Neural cell (in vitro differentiated cells): ENCODE measurements at regions not wholly inside any gene's neighbourhood (a gene's known extent, or its start where the extent isn't known, plus 50 kb on each side); places are given as distances from the start of the nearest gene placed in this dataset.

Source experiments
- H2AFZ ChIP-seq: fragments of 200-600, 300-800 bp; sonication (generic), shearing (Covaris generic); 2 replicates; pipeline ENCODE4 v1.6.0; 2014; ENCODE audit warnings: low read depth, mild to moderate bottlenecking, antibody characterized with exemption, low read length, moderate library complexity
- H3F3A ChIP-seq: fragments of 200-600 bp; shearing (Covaris generic); 2 replicates; pipeline ENCODE4 v1.6.1; 2016; ENCODE audit warnings: mild to moderate bottlenecking, moderate library complexity, mixed read lengths, antibody characterized with exemption, low read length; ENCODE audit not compliant: insufficient read depth, poor library complexity, severe bottlenecking
- H3K27ac ChIP-seq: fragments of 200-600, 300-800 bp; sonication (generic), shearing (Covaris generic); 2 replicates; pipeline ENCODE4 v1.5.1; 2014; ENCODE audit warnings: mild to moderate bottlenecking, low read length, moderate library complexity
- H3K27me3 ChIP-seq: fragments of 300-800, 200-600 bp; sonication (generic), shearing (Covaris generic); 2 replicates; pipeline ENCODE4 v1.6.0; 2014; ENCODE audit warnings: mild to moderate bottlenecking, low read depth, low read length, moderate library complexity; ENCODE audit not compliant: insufficient read depth
- H3K36me3 ChIP-seq: fragments of 300-800, 200-600 bp; sonication (generic), shearing (Covaris generic); 2 replicates; pipeline ENCODE4 v1.5.1; 2014; ENCODE audit warnings: mild to moderate bottlenecking, antibody characterized with exemption, low read length, moderate library complexity; ENCODE audit not compliant: insufficient read depth
- H3K4me2 ChIP-seq: fragments of 300-800, 200-600 bp; sonication (generic), shearing (Covaris generic); 2 replicates; pipeline ENCODE4 v1.6.0; 2014; ENCODE audit warnings: mild to moderate bottlenecking, low read length
- H3K4me3 ChIP-seq: fragments of 300-800, 200-600 bp; sonication (generic), shearing (Covaris generic); 2 replicates; pipeline ENCODE4 v1.5.1; 2014; ENCODE audit warnings: mild to moderate bottlenecking, low read length, moderate library complexity
- H3K79me2 ChIP-seq: fragments of 200-600 bp; shearing (Covaris generic); replicated peaks from 2 replicates; pipeline ENCODE4 v1.6.0; 2014; ENCODE audit warnings: mild to moderate bottlenecking, low read length, moderate library complexity; ENCODE audit not compliant: insufficient read depth
- H3K9ac ChIP-seq: fragments of 300-800, 200-600 bp; sonication (generic), shearing (Covaris generic); 2 replicates; pipeline ENCODE4 v1.6.1; 2016; ENCODE audit warnings: mild to moderate bottlenecking, low read length, mixed read lengths
- H3K9me2 ChIP-seq: fragments of 200-600 bp; shearing (Covaris generic); 2 replicates; pipeline ENCODE4 v1.6.1; 2016; ENCODE audit warnings: mild to moderate bottlenecking, low read length, mixed read lengths; ENCODE audit not compliant: insufficient read depth
- H3K9me3 ChIP-seq: fragments of 200-600, 300-800 bp; sonication (generic), shearing (Covaris generic); 2 replicates; pipeline ENCODE4 v1.6.1; 2016; ENCODE audit warnings: mild to moderate bottlenecking, mixed run types, low read length, moderate library complexity, mixed read lengths
- H4K20me1 ChIP-seq: fragments of 200-600 bp; shearing (Covaris generic); 2 replicates; pipeline ENCODE4 v1.6.1; 2016; ENCODE audit warnings: mild to moderate bottlenecking, mixed run types; ENCODE audit not compliant: insufficient read depth
- CTCF ChIP-seq: fragments of 450-650 bp; IDR thresholded peaks from 2 replicates; pipeline ENCODE4 v1.5.1; 2014; ENCODE audit warnings: antibody characterized with exemption, mild to moderate bottlenecking, moderate library complexity; ENCODE audit not compliant: poor library complexity, severe bottlenecking
- EP300 ChIP-seq: fragments of 450-650 bp; conservative IDR thresholded peaks from 2 replicates; pipeline ENCODE4 v1.6.1; 2014; ENCODE audit warnings: antibody characterized with exemption, mild to moderate bottlenecking, moderate library complexity; ENCODE audit not compliant: poor library complexity, severe bottlenecking
- EZH2 ChIP-seq: fragments of 200-600, 300-800 bp; shearing (Covaris generic), sonication (generic); IDR thresholded peaks from 2 replicates; pipeline ENCODE4 v1.6.1; 2014; ENCODE audit warnings: antibody characterized with exemption, low read length, borderline replicate concordance, mild to moderate bottlenecking; ENCODE audit not compliant: insufficient read depth, poor library complexity, severe bottlenecking
- MXI1 ChIP-seq: fragments of 450-650 bp; conservative IDR thresholded peaks from 2 replicates; pipeline ENCODE4 v1.6.1; 2014; ENCODE audit warnings: antibody characterized with exemption, mild to moderate bottlenecking; ENCODE audit not compliant: poor library complexity, severe bottlenecking
- POLR2AphosphoS5 ChIP-seq: IDR thresholded peaks from 2 replicates; pipeline ENCODE4 v1.6.1; 2012
- SMC3 ChIP-seq: fragments of 450-650 bp; conservative IDR thresholded peaks from 2 replicates; pipeline ENCODE4 v1.6.1; 2014; ENCODE audit warnings: antibody characterized with exemption, mild to moderate bottlenecking, moderate library complexity; ENCODE audit not compliant: poor library complexity
- TF ChIP-seq, protein P1 (sequence below): IDR thresholded peaks from 2 replicates; pipeline ENCODE4 v1.6.1; 2012; ENCODE audit warnings: borderline replicate concordance

GRCh38 chr13:108363666-108364065 lies 94.1 kb downstream of the TNFSF13B start:
- no peaks in the 10 kb centered on the region for H4K20me1 ChIP-seq
- TF ChIP-seq CTCF (no peak), EP300 (no peak), EZH2 (no peak), POLR2AphosphoS5 (no peak), MXI1 (no peak)
- TF ChIP-seq, protein P1, sequence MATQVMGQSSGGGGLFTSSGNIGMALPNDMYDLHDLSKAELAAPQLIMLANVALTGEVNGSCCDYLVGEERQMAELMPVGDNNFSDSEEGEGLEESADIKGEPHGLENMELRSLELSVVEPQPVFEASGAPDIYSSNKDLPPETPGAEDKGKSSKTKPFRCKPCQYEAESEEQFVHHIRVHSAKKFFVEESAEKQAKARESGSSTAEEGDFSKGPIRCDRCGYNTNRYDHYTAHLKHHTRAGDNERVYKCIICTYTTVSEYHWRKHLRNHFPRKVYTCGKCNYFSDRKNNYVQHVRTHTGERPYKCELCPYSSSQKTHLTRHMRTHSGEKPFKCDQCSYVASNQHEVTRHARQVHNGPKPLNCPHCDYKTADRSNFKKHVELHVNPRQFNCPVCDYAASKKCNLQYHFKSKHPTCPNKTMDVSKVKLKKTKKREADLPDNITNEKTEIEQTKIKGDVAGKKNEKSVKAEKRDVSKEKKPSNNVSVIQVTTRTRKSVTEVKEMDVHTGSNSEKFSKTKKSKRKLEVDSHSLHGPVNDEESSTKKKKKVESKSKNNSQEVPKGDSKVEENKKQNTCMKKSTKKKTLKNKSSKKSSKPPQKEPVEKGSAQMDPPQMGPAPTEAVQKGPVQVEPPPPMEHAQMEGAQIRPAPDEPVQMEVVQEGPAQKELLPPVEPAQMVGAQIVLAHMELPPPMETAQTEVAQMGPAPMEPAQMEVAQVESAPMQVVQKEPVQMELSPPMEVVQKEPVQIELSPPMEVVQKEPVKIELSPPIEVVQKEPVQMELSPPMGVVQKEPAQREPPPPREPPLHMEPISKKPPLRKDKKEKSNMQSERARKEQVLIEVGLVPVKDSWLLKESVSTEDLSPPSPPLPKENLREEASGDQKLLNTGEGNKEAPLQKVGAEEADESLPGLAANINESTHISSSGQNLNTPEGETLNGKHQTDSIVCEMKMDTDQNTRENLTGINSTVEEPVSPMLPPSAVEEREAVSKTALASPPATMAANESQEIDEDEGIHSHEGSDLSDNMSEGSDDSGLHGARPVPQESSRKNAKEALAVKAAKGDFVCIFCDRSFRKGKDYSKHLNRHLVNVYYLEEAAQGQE: no peak
- no peaks in the 10 kb centered on the region for H3K9me2 ChIP-seq
- H3K4me3 ChIP-seq: no peak overlapping the region
- H3F3A ChIP-seq: no peaks in the 10 kb centered on the region
- no peak overlapping the region for H3K4me2 ChIP-seq
- no peak overlapping the region for H3K27ac ChIP-seq
- no peaks in the 10 kb centered on the region for H3K79me2 ChIP-seq
- H2AFZ ChIP-seq: no peak overlapping the region
- H3K27me3 ChIP-seq: no peaks in the 10 kb centered on the region
- no peaks in the 10 kb centered on the region for H3K9me3 ChIP-seq
- H3K9ac ChIP-seq: no peak overlapping the region
- no peaks in the 10 kb centered on the region for H3K36me3 ChIP-seq

- H3K9me2 ChIP-seq: no peaks in the 10 kb centered on the region
- H3F3A ChIP-seq: no peaks in the 10 kb centered on the region
- H3K79me2 ChIP-seq: no peaks in the 10 kb centered on the region
- no peak overlapping the region for H3K9ac ChIP-seq
- no peaks in the 10 kb centered on the region for H3K27me3 ChIP-seq
- no peaks in the 10 kb centered on the region for H3K36me3 ChIP-seq
- H2AFZ ChIP-seq: no peak overlapping the region
- H3K9me3 ChIP-seq: no peaks in the 10 kb centered on the region
- no peaks in the 10 kb centered on the region for H4K20me1 ChIP-seq
- TF ChIP-seq CTCF (no peak), SMC3 (no peak)
- H3K4me2 ChIP-seq: no peak overlapping the region
- no peak overlapping the region for H3K4me3 ChIP-seq
- H3K27ac ChIP-seq: no peak overlapping the region
Measured at GRCh38 chr13:108365255-108365654, 95.7 kb downstream of the TNFSF13B start.
